GM12874 (cell line): ENCODE measurements at regions not wholly inside any gene's neighbourhood (a gene's known extent, or its start where the extent isn't known, plus 50 kb on each side); places are given as distances from the start of the nearest gene placed in this dataset.

ENCODE experiments used
- CTCF ChIP-seq: IDR thresholded peaks from 2 replicates; pipeline ENCODE4 v1.5.1; 2011; ENCODE audit warnings: low read depth, mild to moderate bottlenecking, control low read depth, low read length, moderate library complexity; ENCODE audit not compliant: insufficient read depth

- no peak for TF ChIP-seq CTCF
Observed at GRCh38 chr2:56576001-56576400, 392.2 kb downstream of the CCDC85A start.

DNA sequence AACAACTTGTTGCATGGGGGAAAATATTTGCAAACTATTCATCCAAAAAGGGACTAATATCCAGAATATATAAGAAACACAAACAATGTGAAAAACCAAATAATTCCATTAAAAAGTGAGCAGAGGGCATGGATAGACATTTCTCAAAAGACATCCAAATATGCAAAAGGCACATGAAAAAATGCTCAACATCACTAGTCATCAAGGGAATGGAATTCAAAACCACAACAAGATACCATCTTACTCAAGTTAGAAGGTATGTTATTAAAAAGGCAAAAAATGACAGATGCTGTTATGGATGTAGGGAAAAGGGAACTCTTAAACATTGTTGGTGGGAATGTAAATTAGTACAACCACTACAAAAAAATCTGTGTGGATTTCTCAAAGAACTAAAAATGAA, 396.5 kb downstream of the CCDC85A start:
- no peak for TF ChIP-seq CTCF

DNA sequence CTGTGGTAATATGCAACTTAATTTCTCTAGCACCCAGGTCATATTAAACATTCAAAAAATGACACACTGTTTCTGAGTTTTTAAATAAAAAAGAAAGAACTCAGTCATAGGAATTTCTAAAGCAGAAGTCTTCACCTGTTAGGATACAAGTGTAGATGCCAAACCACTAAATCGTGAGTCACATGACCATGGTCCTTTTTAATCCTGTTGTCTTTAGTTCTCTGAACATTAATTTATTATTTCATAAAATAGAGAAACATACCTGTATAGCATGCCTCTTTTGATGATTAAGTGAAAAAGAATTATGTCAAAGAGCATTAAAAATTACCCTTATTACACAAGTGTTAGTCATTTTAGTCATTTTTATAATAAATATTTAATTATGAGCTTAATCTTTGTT, 398.8 kb downstream of the CCDC85A start:
- TF ChIP-seq CTCF: no peak

DNA sequence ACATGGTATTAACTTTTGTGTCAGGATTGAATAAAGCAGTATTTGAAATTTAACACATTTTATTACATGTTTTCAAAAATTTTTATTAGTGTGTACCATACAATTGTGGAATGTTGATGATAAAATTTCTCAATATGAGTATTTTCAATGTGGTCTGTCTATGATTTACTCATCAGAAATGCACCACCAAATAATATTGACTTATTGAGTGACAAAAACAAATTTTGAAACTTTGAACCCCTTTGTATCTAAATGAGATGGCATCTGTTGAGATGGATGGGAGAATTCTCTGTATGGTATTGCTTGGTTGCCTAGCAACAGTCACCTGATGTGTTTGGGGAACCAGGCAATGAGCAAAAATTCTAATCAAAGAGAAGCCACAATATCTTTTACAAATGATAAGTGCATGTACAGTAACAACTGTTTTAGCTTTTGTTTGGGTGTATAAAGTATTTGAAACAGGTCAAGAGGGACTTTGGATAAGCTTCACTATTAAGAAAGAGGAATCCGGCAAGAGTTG, 400.1 kb downstream of the CCDC85A start:
- TF ChIP-seq CTCF: no peak

GRCh38 chr2:56587456-56587855, 403.7 kb downstream of the CCDC85A start:
- TF ChIP-seq CTCF: no peak

GRCh38 chr2:56589194-56589593, 405.4 kb downstream of the CCDC85A start:
- TF ChIP-seq CTCF: no peak

DNA sequence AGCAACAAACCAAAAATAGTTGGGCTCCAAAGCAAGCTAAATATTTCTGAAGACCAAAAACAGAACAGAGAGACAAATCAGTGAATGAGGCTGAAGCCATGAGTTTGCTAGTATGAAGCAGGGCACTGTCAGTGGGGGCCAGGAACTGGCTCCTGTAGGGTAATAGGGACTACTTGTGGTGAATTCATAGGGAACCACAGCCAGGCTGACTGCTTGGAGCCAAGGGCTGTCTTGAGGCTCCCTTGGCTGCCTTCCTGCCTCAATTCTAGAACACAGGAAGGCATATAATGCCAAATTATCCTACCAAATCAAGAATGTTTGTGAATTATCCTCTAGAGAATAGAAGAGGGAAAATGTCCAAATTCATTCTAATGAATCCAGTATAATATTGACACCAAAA, 406.0 kb downstream of the CCDC85A start:
- no peak for TF ChIP-seq CTCF

DNA sequence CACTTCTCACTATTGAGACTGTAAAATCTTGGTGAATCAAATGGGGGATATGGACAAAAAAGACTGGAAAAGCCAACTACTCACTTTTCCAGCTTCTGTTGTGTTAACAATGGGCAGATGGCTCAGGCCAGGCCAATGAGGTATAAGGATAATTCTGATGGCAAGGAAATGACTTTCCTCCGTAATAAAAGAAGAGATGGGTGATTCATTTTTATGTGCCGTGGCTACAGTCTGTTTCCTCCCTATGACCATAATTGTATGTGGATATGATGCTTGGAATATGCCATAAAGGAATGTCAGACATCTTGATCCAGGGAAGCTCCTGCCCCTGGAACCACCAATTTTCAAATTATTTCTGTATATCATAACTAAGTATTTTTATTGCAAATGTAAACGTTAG, 406.8 kb downstream of the CCDC85A start:
- TF ChIP-seq CTCF: no peak
